ENCODE measurements at regions not wholly inside any gene's neighbourhood (a gene's known extent, or its start where the extent isn't known, plus 50 kb on each side); places are given as distances from the start of the nearest gene placed in this dataset.

GRCh38 chr3:18529631-18530030, 104.5 kb upstream of the SATB1 start:
- TF ChIP-seq POLR2A (IDR thresholded peaks at IDR 0.05) (no peak), CTCF (IDR thresholded peaks at IDR 0.05) (no peak)

Data from right lobe of liver (tissue), 4 donors.